ENCODE measurements at regions not wholly inside any gene's neighbourhood (a gene's known extent, or its start where the extent isn't known, plus 50 kb on each side); places are given as distances from the start of the nearest gene placed in this dataset.

DNA sequence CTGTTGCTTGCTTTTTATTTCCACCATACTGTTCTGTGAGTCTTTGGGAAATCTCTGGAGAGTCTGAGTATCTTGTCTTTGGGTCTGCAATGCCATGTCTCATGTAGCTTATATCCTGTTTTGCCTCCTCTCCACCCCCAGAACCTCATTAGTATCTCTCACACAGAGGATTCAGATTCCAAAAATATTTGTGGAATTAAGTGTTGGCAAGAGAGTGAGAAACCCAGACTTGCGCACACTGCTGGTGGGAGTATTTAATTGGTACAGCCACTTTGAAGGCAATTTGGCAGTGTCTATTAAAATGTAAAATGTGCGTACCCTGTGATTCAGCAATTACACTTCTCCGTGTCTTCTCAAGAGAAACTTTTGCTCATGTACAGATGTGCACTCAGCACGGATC, 68.6 kb downstream of the ZNF621 start:
- no peak for DNase-seq

DNA sequence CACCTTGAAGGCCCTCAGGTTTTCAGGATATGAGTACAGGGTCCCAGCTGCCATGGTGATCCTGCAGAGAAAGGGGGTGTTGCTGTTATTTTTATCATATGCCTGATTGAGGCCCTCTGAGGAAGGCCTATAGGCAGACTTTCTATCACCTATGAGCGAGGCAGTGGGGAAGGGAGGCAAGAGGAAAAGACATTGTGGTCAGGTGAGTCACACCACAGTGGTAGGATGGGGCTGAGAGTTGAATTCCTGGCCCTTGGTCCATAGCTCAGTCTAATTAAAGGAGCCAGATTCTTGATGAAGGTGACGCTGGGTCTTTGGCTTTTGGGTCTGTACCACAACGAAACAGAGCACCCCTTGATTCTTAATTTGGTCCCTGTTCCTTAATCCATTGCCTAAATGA, 72.7 kb downstream of the ZNF621 start:
- no peak for DNase-seq

DNA sequence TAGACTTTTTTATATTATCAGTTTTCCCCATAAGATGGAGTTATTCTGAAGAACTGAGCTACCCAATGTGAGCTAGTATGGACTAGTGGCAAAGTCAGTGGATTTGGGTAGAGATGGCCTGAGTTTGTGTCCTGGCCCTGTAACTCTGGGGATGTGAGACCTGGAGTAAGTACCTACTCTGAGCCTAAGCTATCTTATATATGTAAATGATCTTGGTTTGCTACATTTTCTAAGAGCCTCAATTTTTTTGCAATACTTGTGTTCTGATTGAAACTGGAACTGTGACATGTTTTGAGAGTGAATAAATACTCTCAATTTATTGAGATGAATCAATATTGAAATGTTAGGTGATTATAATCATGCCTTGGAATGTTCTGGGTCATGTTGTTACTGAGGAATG, 73.6 kb downstream of the ZNF621 start:
- DNase-seq = no peak

DNA sequence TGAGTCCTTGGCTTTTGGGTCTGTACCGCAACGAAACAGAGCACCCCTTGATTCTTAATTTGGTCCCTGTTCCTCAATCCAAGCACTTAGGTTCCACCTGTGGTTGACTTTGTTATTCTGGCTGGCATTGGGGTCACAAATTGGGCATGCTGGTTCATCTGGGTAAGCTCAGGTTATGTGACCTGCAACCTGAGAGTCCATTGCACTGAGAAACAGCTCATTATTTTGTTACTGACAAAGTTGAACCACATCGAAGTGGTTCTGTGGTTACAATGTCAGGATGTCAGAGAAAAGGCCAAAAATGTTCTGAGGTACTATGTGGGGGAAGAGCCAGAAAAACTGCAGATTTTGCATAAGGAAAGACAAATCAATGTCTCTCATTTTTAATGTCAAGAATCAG, 74.2 kb downstream of the ZNF621 start:
- no peak for DNase-seq

DNA sequence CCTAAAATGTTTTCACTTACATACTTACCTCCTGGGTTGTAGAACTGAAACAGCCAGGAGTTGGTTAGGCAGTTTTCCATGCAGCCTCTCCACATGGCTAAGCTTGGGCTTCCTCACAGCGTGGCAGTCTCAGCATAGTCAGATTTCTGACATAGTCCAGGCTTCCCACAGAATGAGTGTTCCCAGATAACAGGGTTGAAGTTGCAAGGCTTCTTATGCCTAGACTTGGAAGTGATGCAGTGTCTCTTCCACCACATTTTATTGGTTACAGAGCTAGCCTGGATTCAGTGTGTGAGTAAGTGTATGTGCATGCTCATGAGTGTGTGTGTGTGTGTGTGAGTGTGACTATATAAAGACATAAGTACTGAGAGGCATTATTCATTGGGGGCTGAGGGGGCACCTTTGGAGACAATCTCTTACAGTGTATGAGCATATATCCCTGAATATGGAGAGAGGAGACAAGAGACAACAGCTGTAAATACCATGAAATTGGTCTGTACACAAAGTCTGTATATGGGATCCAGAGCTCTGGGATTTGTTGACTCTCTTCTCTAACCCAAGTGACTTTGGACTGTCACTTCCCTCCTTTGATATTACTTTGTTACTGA, 78.1 kb downstream of the ZNF621 start:
- DNase-seq = no peak

DNA sequence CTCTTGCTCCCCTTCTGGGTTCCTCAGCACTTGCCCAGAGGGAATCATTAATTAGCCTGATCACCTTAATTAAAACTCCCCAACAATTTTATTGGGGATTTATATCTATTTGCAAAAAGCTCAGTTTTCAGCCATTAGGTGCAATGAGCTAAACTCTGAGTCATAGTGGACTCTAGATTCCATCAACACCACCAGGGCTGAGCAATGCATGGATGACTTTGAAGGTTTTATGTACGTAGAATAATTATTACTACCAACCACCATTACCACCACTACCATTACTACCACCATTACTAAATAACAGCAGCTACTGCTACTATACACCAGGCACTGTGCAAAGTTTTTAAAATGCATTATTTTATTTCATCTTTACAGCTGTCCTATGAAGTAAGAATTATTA, 81.2 kb downstream of the ZNF621 start:
- no peak for DNase-seq

DNA sequence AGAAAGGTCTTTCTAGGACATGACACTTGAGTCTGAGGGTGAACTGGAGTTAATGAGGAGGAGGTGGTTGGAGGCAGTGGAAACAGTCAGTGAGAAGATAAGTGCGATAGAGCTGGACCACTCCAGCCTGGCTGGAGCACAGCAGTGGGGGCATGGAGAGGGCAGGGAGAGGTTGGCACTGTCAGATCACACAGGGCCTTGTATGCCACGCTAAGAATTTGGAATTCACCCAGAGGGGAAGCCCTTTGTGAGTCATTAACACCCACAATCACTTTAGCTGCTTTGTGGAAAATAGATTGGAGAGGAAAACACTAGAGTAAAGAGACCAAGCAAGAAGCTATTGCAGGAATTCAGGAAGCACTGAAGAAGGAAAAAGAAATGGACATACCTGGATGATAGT, 83.3 kb downstream of the ZNF621 start:
- DNase-seq = no peak

DNA sequence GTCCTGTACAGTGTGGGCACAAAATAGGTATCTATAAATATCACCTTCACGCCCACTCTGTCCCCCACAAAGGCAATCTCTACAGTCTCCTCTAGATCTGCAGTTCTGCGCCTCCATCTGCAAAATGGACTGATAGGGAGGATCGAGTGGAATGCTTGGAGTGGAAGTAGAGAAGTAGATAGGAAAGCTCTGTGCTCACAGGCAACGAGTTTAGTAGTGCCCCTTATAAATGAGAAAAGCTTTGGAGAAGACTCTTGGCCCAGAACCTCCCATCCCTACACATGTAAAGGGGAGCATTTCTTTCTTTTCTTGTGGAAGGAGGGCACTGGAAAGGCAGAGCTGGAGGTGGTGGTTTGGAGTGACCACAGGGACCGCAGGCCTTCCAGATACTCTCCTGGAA, 88.5 kb downstream of the ZNF621 start:
- no peak for DNase-seq

DNA sequence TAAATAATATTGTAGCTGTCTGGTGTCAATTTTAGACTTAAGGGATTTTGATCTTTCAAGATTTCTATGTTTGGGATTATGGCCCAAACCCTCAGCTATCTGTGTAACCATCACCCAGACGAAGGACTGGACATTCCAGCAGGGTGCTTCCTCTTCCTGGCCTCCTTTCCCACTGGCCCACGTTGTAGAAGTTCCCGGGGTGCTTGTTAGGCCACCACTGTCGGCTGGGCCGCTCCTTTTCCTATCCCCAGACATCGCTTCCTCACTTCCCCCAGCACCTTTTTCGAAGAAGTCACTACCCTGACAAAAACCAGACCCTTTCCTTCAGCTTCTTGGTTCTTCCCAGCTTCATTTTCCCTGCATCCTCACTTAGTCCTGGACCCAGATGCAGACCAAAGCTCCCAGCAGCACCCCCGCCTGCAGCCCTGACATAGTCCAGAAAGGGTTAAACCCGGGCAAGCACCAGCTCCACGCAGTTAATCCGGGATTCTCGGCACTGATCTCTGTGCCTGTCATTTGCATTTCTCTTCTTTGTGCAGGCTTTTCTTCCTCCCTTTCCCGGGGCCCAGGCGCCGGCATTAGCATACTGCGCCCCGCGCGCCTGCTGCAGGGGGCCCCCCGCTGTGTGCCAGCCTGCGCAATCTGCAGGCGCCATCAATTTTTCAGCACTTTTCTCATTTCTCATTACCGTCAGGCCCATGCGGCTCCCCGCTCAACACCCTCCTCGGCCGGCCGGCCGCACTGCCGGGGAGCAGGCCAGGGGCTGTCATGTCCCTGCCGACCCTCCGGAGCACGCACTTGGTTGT, 90.6 kb downstream of the ZNF621 start:
- DNase-seq = no peak

DNA sequence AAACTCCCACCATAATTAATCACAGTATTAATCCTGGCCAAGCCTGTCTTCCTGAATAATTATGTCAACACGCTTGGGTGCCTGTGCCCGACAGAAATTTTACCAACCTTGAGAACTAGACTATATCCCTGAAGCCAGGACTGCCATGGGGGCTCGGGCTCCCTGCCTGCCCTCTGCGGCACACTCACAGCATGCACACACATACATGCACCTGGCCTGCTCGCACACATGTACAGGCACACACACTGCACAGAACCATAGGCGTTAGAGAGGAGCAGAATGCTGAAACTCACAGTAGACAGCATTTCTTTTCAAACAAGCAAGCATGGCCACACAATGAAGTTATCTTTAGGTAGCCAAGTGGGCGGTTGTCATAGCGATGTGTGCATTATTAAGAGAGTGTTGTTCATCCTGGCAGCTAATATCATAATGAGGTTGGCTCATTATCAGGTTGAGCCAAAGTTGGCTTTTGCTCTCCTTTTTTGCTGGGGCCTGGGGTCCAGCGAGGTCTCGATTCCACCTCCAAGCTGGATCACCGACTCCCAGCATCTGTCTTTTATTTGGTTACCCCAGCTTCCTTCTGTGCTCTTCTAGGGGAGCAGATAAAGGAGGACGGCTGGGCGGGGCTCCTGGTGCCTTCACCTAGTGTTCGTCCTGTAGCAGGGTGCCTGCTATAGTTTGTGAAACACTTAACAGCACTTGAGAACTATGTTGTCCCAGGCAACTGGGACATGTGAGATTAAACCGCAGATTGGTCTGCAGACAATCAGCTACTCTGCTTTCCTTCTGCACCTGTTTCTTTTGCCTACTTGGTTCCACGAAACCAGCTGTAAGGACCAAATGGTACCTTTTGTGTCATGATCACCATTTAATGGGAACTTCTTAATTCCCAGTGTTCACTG, 91.4 kb downstream of the ZNF621 start:
- no peak for DNase-seq

DNA sequence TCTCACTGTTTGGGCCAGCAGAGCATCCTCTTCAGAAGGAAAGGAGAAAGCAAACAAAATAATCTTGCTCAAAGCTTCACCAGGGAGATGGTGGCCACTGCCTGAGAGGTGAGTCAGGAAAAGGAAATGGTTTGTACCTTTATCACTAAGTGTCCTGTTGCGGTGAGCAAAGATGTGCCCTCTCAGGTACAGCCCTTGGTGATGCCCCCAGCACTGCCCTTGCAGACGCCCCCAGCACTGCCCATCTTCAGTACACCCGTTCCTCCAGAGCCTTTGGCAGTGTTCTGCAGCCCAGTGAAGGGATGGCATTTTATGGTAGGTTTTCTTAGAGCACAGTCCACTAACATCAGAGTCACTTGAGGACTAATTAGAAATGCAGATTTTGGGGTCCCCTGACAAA, 92.3 kb downstream of the ZNF621 start:
- DNase-seq = no peak

DNA sequence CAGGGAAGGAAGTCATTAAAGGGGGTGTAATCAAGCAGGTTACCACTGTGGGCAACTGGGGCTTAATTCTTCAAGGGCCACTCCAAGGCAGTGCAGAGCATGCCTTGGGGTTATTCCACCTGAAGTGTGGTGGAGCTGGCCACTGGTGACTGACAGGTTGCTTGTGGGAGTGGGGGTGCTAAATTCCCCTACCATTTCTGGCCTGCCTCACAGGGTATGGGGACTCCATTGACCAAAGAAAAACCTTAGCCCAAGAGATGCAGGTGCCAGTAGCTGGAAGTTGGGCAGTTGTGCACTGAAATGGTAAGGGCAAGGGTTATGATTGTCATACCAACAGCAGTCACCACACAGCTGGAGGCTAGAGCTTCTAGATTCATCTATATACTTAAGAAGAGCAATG, 93.4 kb downstream of the ZNF621 start:
- no peak for DNase-seq

DNA sequence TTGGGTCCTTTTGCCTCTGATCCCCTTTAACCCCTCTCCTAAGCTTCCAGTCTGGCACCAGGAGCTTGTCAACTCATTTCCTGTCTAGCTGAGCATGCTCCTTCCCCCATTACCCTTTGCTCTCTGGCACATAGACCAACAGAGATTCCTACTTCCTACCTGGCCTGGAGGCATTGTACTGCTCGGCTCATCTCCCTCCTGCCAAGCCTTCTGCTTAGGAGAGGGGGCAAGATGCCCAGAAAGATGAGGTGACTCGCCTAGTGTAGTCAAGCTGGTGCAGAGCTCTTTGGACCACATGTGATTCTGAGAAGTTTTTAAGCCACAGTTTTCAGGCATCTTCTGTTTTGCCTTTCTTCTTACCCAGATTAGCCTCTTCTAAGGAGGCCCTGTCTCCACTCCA, 95.4 kb downstream of the ZNF621 start:
- DNase-seq = no peak

DNA sequence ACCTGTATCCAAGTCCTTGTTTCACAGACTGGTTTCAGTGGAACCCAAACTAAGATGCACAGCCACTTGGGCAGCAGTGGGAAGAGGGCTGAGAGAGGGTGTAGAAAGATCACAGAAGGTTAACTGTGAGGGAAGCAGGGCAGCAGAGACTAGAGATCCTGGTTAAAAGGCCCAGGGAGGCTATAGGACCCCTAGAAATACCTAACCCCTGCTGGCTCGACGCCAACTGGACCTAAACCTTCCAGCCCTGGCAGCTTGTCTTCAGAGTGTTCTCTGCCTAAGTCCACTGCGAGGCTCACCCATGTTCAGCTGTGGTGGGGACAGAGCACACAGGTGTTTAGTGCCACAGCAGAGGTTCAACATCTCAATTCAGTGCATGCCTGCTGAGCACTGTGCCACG, 96.5 kb downstream of the ZNF621 start:
- DNase-seq = no peak

DNA sequence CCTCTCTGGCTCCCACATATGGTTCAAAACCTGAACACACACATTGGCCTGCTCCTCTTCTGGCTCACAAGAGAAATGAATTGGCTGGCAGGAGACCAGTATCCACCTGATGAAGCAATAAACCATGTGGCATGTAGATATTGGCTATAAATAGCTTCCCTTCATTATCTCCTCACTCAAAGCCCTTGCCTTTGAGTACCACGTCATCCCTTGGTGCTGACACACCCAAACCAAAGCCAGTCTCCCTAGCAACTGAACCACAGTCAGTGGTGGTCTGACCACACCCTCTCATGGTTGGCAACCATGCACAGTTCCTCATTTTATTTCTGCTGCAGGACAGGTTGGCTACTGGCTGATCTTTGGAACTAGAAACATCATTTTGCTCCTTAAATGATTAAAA, 98.8 kb downstream of the ZNF621 start:
- peak; percentile 20 to 30 for DNase-seq

DNA sequence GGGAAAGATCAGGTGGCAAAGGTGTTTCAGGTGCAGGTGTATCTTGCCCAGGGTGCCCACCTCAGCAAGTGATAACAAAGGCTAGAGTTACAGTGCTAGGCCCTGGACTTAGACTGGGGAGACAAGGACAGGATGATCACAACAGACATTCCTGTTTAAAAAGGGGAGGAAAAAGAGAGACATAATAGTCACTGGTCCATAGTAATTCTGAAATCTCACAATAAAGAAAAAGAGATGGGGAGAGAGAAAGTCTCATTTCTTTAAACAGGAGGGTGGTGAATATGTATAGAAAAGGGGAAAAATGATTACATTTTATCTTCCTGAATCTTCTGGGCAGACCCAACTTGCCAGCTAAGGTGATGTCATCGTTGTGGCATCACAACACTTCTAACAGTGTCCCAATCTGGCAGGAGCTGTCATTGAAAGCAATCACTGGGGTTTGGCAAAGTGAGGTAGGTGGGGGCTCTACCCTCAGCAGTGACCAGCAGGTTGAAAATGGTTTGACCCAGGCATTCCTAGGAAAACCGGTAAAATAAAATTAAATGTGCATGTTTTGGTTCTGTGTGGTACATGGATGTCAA, 99.5 kb downstream of the ZNF621 start:
- no peak for DNase-seq

DNA sequence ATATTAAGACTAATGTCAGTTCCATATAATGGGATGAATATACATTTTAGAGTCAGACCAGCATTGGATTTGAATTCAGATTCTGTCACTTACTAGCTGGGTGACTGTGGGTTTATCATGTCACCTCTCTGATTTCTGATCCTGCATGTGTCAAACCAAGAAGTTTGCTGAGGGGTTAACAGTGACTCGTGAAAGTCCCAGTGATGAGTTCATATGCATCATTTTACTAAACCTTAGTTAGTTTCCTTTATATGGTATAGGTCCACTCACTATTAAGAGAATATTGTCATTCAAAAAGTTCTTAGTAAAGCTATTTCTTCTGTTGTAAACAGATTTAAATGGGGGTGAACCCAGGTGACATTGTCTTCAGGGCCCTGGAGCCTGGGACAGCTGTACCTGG, 102.3 kb downstream of the ZNF621 start:
- DNase-seq = no peak

DNA sequence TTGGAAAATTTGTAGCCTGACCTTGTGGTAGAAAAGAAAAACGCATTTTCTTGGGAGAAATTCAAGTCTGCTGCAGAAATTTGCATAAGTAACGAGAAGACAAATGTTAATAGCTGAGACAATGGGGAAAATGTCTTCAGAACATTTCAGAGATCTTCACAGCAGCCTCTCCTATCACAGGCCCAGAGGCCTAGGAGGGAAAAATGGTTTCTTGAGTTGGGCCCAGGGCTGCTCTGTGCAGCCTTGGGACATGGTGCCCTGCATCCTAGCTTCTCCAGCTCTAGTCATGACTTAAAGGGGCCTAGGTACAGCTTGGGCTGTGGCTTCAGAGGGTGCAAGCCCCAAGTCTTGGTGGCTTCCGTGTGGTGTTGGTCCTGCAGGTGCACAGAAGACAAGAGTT, 104.2 kb downstream of the ZNF621 start:
- no peak for DNase-seq

DNA sequence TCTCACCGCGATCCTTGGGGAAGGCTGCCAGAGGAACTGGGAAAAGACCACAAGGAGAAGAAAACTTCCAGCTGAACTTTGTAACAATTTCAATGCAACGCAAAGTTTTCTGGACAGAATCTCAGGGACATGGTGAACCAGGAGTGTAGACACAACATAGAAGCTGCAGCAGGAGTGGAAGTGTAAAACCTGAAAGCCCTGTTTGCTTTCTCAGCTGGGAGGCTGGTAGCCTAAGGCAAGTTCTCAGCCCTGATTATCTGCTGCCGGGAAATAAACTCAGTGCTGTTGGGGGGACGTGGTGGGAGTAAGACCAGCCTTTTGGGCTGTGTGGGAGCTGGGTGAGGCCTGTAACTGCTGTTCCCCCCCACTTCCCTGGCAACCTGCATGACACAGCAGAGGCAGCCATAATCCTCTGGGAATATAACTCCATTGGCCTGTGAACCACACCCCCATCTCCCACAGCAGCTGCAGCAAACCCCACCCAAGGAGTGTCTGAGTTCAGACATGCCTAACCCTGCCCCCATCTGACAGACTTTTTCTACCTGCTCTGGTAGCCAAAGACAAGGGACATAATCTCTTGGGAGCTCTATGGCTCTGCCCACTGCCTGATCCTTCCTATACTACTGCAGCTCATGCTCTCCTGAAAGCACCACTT, 106.7 kb downstream of the ZNF621 start:
- no peak for DNase-seq

DNA sequence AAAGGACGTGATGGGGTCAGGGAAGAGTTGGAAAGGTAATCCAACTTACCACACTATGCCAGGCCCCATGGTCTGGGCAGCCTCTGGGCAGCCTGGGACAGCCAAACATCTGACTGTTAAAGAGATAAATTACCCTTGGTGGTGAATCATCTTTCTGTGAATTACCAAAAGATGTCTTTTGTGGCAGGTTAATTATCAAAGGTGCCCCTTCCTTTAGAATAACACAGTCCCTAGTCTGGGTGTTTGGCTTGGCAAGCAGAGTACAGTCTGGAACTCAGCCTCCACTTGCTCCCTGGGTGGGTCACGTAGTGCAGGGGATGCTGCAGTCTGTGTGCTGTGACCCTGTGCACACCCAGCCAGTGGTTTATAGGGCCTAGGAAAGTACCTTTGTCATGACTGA, 113.1 kb downstream of the ZNF621 start:
- DNase-seq = no peak

DNA sequence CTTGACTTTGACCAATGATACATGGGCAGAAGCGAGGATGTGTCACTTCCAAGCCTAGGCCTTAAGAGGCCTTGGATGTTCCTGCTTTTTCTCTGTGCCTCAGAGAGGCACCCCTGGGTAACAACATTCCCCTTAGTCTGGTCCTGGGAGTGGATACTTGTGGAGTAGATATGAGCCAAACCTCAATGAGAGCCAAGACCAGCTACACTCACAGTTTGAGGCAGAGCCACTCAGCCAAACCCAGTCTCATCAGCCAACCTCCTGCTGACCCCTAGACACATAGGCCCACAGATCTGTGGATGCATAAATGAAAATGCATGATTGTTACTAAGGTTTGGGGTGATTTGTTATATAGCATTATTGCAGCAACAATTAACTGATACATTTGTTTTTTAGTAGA, 114.2 kb downstream of the ZNF621 start:
- DNase-seq = no peak

DNA sequence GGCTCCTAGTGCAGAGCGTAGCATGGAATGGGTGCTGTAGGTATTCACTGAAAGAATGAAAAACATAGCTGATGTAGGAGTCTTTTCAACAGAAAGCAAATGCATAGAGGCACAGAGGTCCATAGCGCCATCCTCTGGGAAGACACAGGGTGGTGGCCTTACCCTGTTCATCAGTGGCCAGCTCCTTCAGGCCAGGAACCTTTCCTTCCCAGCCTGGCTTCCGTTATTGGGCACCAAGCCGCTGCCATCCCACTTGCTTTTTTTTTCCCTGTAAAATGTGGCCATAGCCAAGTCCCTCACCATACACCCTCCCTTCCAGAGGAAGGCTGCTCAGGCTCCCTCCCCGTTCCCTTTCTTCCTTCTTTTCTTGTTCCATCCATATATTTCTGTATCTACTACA, 118.1 kb downstream of the ZNF621 start:
- no peak for DNase-seq

DNA sequence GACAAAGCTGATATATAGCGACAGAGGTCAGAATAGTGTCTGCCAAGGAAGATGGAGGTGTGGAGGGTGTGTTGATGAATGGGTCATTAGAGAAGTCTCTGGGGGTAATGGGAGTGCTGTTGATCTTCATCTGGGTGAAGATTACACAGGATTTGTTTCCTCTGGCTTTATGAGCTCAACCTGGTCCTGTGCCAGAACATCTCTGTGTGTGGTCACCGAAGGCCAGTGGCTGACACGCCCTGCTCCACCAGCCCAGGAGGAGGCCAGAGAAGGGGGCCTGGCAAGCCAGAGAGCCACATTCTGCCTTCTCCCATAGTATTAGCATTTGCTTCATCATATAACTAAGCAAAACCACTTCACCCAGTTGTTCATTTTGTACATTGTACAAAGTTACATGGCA, 121.1 kb downstream of the ZNF621 start:
- DNase-seq = no peak
